Activated CD4-positive, alpha-beta memory T cell treated with anti-CD3 and anti-CD28 coated beads, Interleukin-2, amount 10 ng/mL, durations not matched to agents 7 days and 5 days (primary cell): ENCODE measurements at regions not wholly inside any gene's neighbourhood (a gene's known extent, or its start where the extent isn't known, plus 50 kb on each side); places are given as distances from the start of the nearest gene placed in this dataset.

Experiments
- CTCF ChIA-PET: fragments of 350-600 bp; sonication (Branson Sonifier 250); formaldehyde crosslinking; loops from one replicate; lab custom pipeline; 2021; ENCODE audit warnings: antibody characterized with exemption, inconsistent platforms; lab: Charles Lee
- POLR2A ChIA-PET: fragments of 350-600 bp; sonication (Branson Sonifier 250); formaldehyde crosslinking; loops from one replicate; lab custom pipeline; 2021; ENCODE audit warnings: antibody characterized with exemption; lab: Charles Lee
- DNase-seq: peaks from one replicate; pipeline ENCODE4 v3.0.0-alpha.2; 2020
- H3K27ac Mint-ChIP-seq: one replicate; pipeline ENCODE4 v1.8.0; 2021; ENCODE audit warnings: mild to moderate bottlenecking, mixed read lengths
- H3K27me3 Mint-ChIP-seq: one replicate; pipeline ENCODE4 v1.8.0; 2021; ENCODE audit warnings: mixed read lengths
- H3K36me3 Mint-ChIP-seq: one replicate; pipeline ENCODE4 v1.8.0; 2021; ENCODE audit warnings: low read depth, mixed read lengths
- H3K4me1 Mint-ChIP-seq: one replicate; pipeline ENCODE4 v1.8.0; 2021; ENCODE audit warnings: mixed read lengths
- H3K4me3 Mint-ChIP-seq: one replicate; pipeline ENCODE4 v1.8.0; 2021; ENCODE audit warnings: mild to moderate bottlenecking, mixed read lengths
- H3K9me3 Mint-ChIP-seq: one replicate; pipeline ENCODE4 v1.8.0; 2021; ENCODE audit warnings: mixed read lengths

- no peak for DNase-seq
- no peaks in the 10 kb centered on the region for H3K4me1 Mint-ChIP-seq
- ChIA-PET CTCF (no interaction called here), POLR2A (no interaction called here)
- H3K27ac Mint-ChIP-seq, result no peak overlapping the region
- no peaks in the 10 kb centered on the region for H3K27me3 Mint-ChIP-seq
- no peaks in the 10 kb centered on the region for H3K9me3 Mint-ChIP-seq
- H3K36me3 Mint-ChIP-seq, result no peaks in the 10 kb centered on the region
- no peak overlapping the region for H3K4me3 Mint-ChIP-seq
Observed at GRCh38 chr2:150946831-150947230, 314.8 kb downstream of the RBM43 start.

GRCh38 chr2:150944315-150944714 is 317.3 kb downstream of the RBM43 start:
- H3K4me1 Mint-ChIP-seq, result no peaks in the 10 kb centered on the region

GRCh38 chr2:150939087-150939486 is 322.6 kb downstream of the RBM43 start:
- CTCF ChIA-PET, result no interaction called here

More at GRCh38 chr2:150944315-150944714, 317.3 kb downstream of the RBM43 start:
- H3K27me3 Mint-ChIP-seq, result no peaks in the 10 kb centered on the region
- no peaks in the 10 kb centered on the region for H3K9me3 Mint-ChIP-seq
- no peaks in the 10 kb centered on the region for H3K36me3 Mint-ChIP-seq
- POLR2A ChIA-PET, result no interaction called here
- no peak overlapping the region for H3K27ac Mint-ChIP-seq
- CTCF ChIA-PET, result interaction anchor here (1.5 kb wide), 1 partner anchor 107 kb away, joined by 3 read pairs; no protein-coding TSS in a partner anchor
- DNase-seq, result no peak
- H3K4me3 Mint-ChIP-seq, result no peak overlapping the region

GRCh38 chr2:150938527-150938926 is 323.1 kb downstream of the RBM43 start:
- Mint-ChIP-seq H3K4me3 (no peak overlapping the region), H3K9me3 (no peaks in the 10 kb centered on the region), H3K27me3 (peaks cover 1% of the 10 kb centered on the region), H3K4me1 (no peaks in the 10 kb centered on the region), H3K36me3 (no peaks in the 10 kb centered on the region), H3K27ac (no peak overlapping the region)
- POLR2A ChIA-PET, result no interaction called here
- CTCF ChIA-PET, result no interaction called here
- DNase-seq, result no peak

More at GRCh38 chr2:150939087-150939486, 322.6 kb downstream of the RBM43 start:
- POLR2A ChIA-PET, result no interaction called here
- Mint-ChIP-seq H3K27me3 (peaks cover 1% of the 10 kb centered on the region), H3K36me3 (no peaks in the 10 kb centered on the region), H3K4me1 (no peaks in the 10 kb centered on the region), H3K27ac (no peak overlapping the region), H3K4me3 (no peak overlapping the region), H3K9me3 (no peaks in the 10 kb centered on the region)
- DNase-seq, result no peak

- peaks cover 1% of the 10 kb centered on the region for H3K27me3 Mint-ChIP-seq
- no peak overlapping the region for H3K27ac Mint-ChIP-seq
- H3K4me3 Mint-ChIP-seq, result no peak overlapping the region
- H3K36me3 Mint-ChIP-seq, result no peaks in the 10 kb centered on the region
- ChIA-PET POLR2A (no interaction called here), CTCF (no interaction called here)
- H3K9me3 Mint-ChIP-seq, result no peaks in the 10 kb centered on the region
- no peaks in the 10 kb centered on the region for H3K4me1 Mint-ChIP-seq
- no peak for DNase-seq
Observed at GRCh38 chr2:150937030-150937429, 324.6 kb downstream of the RBM43 start.

GRCh38 chr2:150931451-150931850 is 330.2 kb downstream of the RBM43 start:
- H3K4me1 Mint-ChIP-seq, result no peaks in the 10 kb centered on the region
- no peak for DNase-seq
- POLR2A ChIA-PET, result no interaction called here
- CTCF ChIA-PET, result no interaction called here
- no peaks in the 10 kb centered on the region for H3K9me3 Mint-ChIP-seq
- no peak overlapping the region for H3K27ac Mint-ChIP-seq
- no peaks in the 10 kb centered on the region for H3K27me3 Mint-ChIP-seq
- no peak overlapping the region for H3K4me3 Mint-ChIP-seq
- H3K36me3 Mint-ChIP-seq, result no peaks in the 10 kb centered on the region

GRCh38 chr2:150925611-150926010 is 336.1 kb downstream of the RBM43 start:
- H3K4me3 Mint-ChIP-seq, result no peak overlapping the region
- no peaks in the 10 kb centered on the region for H3K27me3 Mint-ChIP-seq
- no peaks in the 10 kb centered on the region for H3K4me1 Mint-ChIP-seq
- no peaks in the 10 kb centered on the region for H3K36me3 Mint-ChIP-seq
- ChIA-PET POLR2A (no interaction called here), CTCF (no interaction called here)
- no peak for DNase-seq
- no peaks in the 10 kb centered on the region for H3K9me3 Mint-ChIP-seq
- no peak overlapping the region for H3K27ac Mint-ChIP-seq

GRCh38 chr2:150924878-150925277 is 336.8 kb downstream of the RBM43 start:
- CTCF ChIA-PET, result no interaction called here
- POLR2A ChIA-PET, result no interaction called here
- no peaks in the 10 kb centered on the region for H3K27me3 Mint-ChIP-seq
- no peak overlapping the region for H3K27ac Mint-ChIP-seq
- no peak for DNase-seq
- no peaks in the 10 kb centered on the region for H3K36me3 Mint-ChIP-seq
- no peaks in the 10 kb centered on the region for H3K4me1 Mint-ChIP-seq
- no peak overlapping the region for H3K4me3 Mint-ChIP-seq
- no peaks in the 10 kb centered on the region for H3K9me3 Mint-ChIP-seq

- Mint-ChIP-seq H3K4me1 (no peaks in the 10 kb centered on the region), H3K27ac (no peak overlapping the region), H3K36me3 (no peaks in the 10 kb centered on the region), H3K9me3 (no peaks in the 10 kb centered on the region), H3K4me3 (no peak overlapping the region), H3K27me3 (no peaks in the 10 kb centered on the region)
- CTCF ChIA-PET, result no interaction called here
- POLR2A ChIA-PET, result no interaction called here
- no peak for DNase-seq
Observed at GRCh38 chr2:150919901-150920300, 341.8 kb downstream of the RBM43 start.

- no peak for DNase-seq
- Mint-ChIP-seq H3K27me3 (no peaks in the 10 kb centered on the region), H3K4me3 (no peak overlapping the region), H3K27ac (no peak overlapping the region), H3K4me1 (no peaks in the 10 kb centered on the region), H3K9me3 (no peaks in the 10 kb centered on the region), H3K36me3 (no peaks in the 10 kb centered on the region)
- ChIA-PET POLR2A (no interaction called here), CTCF (no interaction called here)
Observed at GRCh38 chr2:150917961-150918713, 343.5 kb downstream of the RBM43 start.

GRCh38 chr2:150916467-150917396 is 344.9 kb downstream of the RBM43 start:
- H3K9me3 Mint-ChIP-seq, result no peaks in the 10 kb centered on the region
- ChIA-PET CTCF (no interaction called here), POLR2A (no interaction called here)
- no peaks in the 10 kb centered on the region for H3K4me1 Mint-ChIP-seq
- no peak overlapping the region for H3K4me3 Mint-ChIP-seq
- H3K27me3 Mint-ChIP-seq, result no peaks in the 10 kb centered on the region
- no peak for DNase-seq
- H3K27ac Mint-ChIP-seq, result no peak overlapping the region
- H3K36me3 Mint-ChIP-seq, result no peaks in the 10 kb centered on the region

- no peak for DNase-seq
- no peaks in the 10 kb centered on the region for H3K9me3 Mint-ChIP-seq
- H3K4me1 Mint-ChIP-seq, result no peaks in the 10 kb centered on the region
- POLR2A ChIA-PET, result no interaction called here
- H3K27ac Mint-ChIP-seq, result no peak overlapping the region
- H3K36me3 Mint-ChIP-seq, result no peaks in the 10 kb centered on the region
- H3K27me3 Mint-ChIP-seq, result no peaks in the 10 kb centered on the region
- CTCF ChIA-PET, result no interaction called here
- no peak overlapping the region for H3K4me3 Mint-ChIP-seq
Observed at GRCh38 chr2:150911766-150912280, 349.8 kb downstream of the RBM43 start.

GRCh38 chr2:150909613-150910012 is 352.1 kb downstream of the RBM43 start:
- Mint-ChIP-seq H3K27me3 (no peaks in the 10 kb centered on the region), H3K9me3 (peaks cover 2% of the 10 kb centered on the region), H3K36me3 (no peaks in the 10 kb centered on the region), H3K27ac (no peak overlapping the region), H3K4me3 (no peak overlapping the region), H3K4me1 (no peaks in the 10 kb centered on the region)
- DNase-seq, result no peak
- ChIA-PET POLR2A (no interaction called here), CTCF (no interaction called here)
